ENCODE measurements at regions not wholly inside any gene's neighbourhood (a gene's known extent, or its start where the extent isn't known, plus 50 kb on each side); places are given as distances from the start of the nearest gene placed in this dataset.

DNA sequence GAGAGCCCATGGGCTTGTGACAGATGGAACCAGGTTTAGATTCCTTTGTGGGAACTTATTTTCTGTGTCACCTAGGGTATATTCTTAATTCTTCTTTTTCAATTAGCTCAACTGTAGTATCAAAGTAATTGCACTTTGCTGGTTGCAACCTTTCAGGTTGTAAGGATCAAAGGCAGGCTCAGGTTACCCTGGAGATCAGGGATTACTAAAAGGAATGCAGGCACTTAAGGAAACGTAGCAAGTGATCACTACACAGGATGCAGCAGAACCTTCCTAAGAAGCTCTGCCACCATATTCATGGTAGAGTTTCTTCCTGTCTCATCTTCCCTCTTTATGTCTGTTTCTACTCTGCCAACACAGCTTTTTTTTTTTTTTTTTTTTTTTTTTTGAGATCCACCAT is 133.2 kb upstream of the JAG1 start:
- DNase-seq = no peak

DNA sequence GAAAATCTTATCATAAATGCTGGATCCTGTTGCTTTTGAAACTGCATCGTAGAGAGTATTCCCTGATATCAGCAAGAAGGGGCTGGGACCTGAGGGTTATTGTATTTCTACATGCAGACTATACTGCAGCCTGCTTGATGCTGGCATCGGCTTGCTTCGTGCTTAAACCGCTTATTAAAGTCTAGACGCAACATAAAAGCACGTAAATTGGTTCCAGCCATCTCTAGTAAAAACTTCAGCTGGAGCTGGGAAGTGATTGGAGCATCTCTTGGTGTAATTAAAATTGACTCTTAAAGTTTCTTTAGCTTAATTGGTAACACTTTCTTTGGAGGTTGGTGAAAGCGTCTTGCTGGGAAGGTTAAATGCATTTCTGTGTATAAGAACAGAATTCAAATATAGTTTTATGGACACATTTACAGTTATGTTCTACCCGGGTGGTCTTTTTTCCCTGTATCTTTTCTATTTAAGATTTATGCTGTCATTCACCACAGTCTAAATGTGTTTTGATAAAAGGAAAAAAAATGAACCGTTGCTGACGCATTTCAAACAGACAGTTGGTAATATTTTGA is 139.0 kb upstream of the JAG1 start:
- DNase-seq = no peak

DNA sequence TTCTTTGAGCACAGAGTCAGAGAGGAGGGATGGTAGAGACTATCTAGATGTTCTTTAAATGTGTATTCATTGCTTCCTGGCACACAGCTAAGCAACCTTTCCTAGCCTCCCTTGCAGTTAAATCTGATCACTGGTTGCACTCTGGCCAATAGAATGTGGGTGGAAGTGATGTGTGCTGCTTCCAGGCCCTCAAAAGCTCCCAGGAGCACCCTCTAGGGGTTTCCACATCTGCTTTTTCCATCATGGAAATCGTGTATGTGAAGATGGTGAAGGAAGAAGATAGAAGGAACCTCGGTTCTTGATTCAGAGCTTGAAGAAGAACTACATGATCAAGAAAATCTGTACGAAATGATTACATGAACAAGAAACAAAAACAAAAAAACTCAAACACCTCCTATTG is 149.8 kb upstream of the JAG1 start:
- no peak for DNase-seq

DNA sequence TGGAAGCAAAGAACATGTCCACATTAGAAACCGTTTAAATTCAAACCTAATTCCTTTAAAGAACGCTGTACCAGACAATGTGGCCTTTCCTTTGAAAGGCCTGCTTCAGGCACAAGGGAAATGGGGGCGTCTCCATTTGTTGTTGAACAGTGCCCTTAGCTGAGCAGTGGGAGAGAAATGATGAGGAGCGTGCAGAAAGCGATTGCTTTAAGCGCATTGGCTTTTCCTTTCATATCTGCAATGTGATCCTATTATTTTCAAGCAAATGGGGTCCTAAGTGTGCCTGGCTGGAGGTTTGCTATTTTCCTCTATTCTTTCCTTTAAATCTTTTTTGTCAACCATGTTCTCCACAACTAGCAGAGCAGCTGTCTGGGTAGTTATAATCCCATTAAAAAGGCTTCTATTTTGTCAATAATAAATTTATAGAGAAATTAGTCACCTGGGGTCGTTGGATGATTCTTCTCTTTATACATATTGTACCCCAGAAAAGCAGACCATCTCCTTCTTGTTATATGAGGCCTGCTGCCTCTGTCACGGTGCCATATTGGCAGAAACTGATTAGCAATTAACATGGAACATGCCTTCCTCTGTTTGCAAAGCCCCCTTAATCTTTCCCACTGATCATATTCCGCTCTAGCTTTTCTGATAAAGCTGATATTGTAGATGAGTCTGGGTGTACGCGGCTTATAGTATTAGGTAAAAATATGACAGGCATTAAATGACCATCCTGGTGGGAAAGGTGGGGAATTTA is 151.1 kb upstream of the JAG1 start:
- no peak for DNase-seq

DNA sequence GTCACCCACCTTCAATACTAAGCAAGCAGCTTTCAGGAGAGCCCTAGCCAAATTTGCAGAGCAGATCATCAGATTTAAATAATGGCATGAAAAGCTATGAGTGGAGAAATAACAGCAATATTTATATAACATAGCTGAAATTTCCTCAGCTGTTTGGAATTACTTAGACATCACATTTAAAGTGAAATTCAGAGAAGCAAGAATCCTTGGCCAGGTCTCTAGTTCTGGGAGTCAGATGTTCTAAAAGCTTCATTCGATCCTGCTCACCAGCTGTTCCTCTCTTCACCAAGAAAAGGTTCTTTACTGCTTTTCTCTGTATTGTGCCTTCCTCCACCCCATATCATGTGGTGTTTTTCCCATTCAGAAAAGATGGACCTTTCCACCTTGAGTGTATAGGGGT is 152.3 kb upstream of the JAG1 start:
- no peak for DNase-seq

DNA sequence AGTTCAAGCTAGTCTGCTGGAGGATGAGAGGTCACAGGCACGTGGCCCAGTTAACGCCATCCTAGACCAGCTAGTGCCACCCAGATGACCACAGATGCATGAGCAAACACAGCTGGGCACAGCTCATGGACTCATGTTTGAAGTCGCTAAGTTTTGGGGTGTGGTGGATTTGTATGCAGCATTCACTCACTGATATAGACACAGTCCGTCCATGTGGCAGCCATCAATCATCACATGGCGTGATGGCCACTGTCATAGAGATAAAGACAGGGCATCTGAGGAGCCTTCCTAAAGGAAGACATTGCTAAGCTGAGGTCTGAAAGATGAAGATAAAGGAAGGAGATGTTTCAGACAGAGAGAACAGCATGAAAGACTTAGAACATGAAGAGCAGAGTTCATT is 154.4 kb upstream of the JAG1 start:
- no peak for DNase-seq

DNA sequence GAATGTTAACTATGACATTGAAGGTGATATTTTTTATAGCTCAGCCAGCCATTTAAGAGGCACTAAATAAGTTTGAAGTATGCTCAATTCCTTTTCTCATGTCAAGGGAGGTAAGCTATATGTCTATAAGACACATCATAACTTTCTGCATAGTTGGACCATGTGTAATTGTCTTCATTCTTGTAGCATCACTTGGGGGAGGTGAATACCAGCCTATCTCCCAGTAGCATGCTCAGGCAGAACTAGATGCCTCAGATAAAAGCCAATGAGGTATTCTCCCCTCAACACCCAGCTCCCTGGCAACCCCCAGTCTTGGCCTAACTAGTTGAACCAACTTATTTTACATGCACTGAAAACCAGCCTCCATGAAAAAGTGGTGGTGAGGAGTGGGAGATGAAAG is 158.3 kb upstream of the JAG1 start:
- DNase-seq = no peak

DNA sequence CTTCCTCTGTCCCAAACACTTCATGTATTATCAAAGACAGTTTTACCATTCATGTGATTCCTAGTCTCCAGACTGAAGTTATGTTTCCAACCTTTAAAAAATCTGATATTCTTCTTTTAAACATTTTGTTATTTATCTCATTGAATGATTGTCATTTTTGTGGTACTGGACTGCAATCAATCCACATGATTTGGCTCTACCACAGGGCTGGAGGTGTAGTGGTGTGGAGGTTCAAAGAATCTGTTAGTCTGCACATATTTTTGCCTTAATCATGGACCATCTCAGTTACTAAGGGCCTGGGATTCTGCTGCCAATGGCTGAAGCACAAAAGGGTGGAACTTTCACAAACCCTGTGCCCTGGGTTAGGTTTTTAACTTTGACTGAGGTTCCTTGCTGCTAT is 164.1 kb upstream of the JAG1 start:
- DNase-seq = no peak

DNA sequence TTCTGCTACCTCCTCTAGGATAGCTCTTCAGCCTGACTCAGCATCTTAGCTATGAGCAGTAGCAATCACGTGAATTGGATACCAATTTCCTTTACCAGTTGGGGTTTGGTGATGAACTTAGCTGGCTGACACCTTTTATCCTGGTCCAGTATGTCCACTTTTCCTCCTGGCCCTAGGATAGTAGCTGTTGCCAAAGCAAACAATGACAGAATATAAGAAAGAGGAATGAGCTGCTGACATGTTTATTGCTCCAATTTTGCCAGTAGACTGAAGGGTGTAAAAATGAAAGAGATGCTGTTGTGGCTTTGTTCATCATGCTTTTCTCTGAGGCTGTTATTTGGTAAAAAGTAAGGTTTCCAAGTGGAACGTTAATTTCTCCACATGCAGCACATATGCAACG is 168.3 kb upstream of the JAG1 start:
- no peak for DNase-seq

DNA sequence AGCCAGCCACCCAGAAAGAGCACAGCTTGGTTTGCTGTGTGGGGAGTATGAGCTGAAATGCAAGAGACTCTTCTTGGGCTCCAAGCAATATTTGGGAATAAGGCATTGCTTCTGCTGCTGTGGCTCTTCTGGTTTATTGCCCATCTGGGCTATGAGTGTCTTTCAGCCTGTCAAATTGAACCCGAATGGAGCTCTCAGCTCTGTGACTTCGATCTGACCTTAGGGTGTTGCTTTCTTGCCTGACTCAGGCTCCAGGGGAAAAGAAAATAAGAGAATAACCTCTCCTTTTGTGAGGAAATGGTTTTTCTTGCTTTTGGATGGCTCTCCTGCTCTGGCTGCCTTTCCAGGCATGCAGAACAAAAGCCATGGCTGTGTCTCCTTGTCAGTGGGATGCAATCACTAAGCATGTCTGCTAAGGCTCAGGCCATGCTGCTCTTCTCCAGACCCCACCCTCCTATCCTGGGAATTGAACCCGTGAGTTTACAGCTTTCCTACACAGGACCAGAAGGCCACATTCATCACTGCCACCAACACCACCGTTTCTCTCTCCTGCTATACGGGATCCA is 169.4 kb upstream of the JAG1 start:
- no peak for DNase-seq

DNA sequence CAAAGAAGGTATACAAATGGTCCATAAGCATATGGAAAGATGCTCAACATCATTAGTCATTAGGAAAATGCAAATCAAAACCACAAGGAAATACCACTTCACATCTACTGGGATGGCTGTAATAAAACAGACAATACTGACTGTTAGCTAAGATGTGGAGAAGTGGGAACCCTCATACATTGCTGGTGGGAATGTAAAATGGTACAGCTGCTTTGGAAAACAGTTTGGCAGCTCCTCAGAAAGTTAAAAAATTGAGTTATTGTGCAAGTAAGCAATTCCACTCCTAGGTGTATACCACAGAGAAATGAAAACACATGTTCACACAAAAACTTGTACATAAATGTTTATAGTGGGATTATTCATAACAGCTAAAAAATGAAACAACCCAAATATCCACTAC is 173.0 kb upstream of the JAG1 start:
- DNase-seq = no peak

DNA sequence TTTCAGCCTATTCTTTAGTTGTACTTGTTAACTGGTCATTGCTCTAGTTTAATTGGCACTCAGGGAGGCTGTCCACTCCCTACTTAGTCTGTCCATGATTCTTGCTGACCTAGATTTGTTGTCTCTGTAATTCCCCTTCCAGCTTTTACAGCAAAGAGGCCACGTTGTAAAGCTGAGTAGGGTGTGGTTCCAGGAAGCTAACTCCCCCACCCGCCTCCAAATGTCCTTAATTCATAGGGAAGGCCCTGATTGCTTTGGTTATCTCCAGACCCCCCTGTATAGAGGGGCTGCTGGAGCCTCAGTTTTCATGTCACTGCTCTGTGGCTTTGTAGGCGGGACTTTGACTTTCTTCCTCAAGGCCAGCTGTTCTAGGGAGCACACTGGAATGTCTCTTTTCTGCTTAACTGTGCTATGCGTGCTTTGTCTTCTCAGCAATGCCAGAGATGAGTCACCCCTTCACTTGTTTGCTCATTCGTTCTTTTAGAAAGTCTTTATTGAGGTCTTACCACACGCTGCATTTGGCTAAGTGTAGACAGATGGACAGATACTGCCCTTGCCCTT is 175.1 kb upstream of the JAG1 start:
- no peak for DNase-seq

DNA sequence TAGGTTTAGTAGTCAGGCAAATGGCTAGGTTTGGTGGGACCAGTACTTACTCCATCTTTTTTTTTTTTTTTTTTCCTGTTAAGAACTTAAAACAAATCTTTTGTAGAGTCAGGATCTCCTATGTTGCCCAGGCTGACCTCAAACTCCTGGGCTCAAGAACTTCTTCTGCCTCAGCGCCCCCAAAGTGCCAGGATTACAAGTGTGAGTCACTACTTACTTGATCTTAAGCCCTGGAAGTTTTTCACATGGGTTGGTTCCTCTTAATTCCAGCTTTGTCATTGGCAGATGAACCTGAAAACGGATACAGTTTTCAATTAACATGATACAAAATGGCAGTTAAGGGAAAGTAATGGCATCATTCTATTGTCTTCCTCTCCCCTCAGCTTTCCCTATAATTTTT is 179.4 kb upstream of the JAG1 start:
- no peak for DNase-seq

DNA sequence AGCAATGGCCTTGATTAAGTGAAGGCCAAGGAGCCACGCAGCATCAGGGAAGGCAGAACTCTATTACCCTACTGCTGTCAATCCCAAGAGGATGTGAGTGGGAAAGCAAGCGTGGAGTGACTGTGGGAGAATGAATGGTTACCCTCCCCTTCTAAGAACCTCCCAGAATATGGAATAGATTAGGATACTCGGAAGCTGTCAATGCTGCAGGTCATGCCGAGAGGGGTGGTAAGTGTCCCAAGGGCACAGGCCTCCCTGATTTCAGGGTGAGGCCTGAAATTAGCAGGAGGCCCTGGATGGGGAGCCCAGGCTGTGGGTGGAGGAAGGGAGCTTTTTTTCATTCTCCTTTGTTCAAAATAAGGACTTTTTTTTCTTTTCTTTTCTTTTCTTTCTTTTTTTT is 179.9 kb upstream of the JAG1 start:
- DNase-seq = no peak

DNA sequence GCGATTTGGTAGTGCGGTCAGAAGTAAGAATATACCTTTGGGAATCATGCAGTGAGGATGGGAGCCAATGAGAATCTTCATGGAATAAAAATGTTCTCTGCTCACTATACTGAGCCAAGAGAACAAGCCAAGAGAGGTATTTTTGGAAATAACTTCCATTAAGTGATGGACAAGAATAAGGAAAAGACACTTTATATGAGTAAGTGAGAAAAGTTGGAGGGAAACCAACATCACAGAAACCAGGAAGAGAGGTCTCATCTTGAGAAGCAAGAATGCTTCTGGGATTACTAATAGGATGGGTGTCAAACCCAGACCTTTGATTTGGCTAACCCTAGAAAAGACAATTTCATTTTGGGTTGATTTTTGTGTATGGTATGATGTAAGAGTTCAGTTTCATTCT is 181.2 kb upstream of the JAG1 start:
- DNase-seq = no peak

DNA sequence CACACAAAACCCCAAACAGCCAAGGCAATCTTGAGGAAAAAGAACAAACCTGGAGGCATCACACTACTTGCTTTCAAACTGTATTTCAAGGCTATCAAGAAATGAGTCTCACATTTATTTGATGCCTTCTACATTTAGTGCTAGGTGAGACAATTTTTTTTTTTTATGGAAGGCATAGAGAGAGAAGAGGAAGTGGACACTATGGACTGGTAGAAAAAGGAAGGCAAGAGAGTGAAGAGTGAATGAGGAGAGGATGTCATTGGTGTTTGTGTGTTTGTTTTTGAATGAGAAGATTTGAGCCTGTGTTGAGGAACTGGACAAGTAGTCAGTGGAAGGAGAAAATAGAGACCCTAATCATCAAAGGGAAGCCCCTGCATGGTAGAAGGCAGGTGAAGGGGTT is 182.0 kb upstream of the JAG1 start:
- DNase-seq = no peak

DNA sequence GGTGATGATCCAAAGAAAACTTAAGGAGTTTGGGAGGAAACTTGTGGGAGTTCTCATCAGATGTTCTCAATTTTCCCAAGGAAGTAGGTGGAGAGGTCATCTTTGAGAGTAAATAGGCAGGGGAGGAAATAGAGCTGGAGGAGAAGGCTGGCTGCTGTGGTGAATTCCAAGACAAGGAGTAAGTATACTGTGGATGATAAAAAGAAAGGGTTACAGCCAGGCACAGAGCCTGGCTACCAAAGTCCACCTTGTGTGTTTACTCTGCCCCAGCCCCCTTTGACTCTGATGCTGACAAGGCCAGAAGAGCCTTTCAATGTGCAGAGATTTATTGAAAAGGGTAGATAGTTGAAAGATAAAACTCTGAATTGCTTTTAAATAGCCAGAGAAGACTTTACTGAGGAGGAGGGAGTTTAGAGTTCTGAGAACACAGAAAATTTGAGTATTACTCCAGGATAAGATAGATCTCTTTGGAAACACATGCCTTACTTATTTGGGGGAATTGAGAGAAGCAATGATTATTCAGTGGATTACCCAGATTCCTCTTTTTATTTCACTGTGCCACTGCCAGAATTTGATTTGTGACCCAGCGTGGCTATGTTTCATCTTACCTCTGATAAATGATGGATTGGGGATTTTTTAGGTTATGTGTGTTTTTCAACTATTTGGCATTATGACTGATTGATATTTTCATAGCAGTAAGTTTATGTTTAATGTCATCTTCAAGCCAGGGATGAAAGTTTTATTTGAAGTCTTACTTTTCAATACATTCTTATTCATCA is 182.6 kb upstream of the JAG1 start:
- no peak for DNase-seq

DNA sequence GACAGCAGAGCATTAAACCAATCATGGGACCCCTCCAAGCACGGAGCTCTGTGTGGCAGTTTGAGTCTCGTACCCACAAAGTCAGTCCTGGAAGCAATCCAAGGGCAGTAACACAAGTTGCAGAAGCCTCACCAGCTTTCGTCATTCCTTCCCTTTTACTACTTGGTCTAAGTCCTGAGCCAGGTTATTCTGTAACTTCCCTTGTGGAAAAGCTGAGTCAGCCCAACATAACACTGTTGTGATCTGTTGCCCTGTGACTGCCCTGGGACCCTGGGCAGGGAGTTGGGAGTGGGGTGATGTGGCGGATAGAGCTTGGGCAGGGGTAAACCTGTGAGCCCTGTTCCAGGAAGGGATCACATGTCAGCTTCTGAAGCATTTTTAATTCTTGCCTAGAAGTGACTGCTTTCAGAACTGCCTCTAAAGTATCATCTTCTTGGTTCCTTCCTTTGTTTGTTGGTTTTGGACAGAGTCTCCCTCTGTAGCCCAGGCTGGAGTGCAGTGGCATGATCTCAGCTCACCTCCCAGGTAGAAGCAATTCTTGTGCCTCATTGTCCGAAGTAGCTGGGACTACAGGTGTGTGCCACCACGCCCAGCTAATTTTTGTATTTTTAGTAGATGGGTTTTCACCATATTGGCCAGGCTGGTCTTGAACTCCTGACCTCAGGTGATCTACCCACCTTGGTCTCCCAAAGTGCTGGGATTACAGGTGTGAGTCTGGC is 183.7 kb upstream of the JAG1 start:
- no peak for DNase-seq

DNA sequence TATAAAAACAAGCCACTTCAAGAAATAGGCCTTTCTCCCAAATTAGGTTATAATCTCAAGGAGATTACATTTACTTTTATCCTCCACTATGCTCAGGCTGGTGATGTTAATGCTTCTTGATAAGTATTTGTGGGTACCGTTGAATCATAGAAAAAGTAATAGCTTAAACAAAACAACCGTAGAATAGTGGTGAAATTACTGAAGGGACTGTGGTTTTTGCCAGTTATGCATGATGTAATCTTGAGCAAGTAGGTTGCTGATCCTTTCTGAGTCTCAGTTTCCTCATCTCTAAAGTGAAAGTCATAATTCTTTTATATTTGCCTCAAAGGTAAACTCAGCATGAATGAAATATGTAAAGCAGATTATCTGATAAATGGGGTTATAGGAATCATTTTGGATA is 187.3 kb upstream of the JAG1 start:
- DNase-seq = no peak

DNA sequence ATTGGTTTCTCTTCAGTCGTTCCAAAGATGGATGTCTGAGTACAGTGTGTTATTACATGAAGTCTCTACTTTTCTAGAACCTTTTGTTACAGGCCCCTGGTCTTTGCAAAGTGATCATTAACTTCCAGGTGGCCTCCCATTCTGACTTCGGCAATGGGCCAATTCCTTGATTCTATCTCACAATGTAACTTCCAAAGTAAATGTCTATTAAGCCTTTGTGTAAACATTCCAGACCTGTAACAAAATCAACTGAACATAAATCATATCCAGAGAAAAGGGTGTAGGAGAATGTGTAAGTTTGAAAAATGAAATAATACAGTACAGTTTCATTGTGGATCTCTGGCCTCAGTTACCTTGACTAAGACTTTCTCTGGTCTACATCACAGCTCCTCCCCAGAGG is 187.8 kb upstream of the JAG1 start:
- DNase-seq = no peak

DNA sequence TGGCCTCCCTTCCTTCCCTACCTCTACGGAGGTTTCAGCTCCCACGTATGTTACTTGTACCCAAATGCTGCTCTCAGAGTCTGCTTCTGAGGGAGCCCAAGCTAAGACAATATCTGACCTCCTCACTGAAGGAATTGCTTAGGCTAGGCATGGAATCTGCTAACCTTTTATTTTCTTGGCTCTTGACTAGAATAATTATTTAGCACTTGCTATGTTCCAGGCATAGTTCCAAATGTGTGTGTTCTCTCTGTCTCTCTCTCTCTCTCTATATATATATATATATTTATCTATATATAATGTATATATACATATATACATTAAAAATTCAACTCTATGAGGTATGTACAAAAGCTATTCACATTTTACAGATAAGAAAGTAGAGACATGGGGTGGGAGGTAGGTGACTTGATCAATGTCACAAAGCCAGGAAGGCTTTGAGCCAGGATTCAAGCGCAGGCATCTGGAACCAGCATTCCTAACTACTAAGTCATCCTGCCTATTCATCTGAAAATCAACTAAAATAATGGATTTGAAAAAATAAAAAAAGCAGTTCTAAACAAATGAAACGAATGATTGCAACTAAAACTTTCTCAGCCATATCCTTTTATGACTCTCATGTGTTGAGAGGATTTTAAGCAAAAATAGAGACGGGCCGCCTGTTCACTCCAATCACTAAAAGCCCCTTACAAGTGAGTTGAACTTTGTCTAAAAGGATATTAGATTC is 189.7 kb upstream of the JAG1 start:
- no peak for DNase-seq

DNA sequence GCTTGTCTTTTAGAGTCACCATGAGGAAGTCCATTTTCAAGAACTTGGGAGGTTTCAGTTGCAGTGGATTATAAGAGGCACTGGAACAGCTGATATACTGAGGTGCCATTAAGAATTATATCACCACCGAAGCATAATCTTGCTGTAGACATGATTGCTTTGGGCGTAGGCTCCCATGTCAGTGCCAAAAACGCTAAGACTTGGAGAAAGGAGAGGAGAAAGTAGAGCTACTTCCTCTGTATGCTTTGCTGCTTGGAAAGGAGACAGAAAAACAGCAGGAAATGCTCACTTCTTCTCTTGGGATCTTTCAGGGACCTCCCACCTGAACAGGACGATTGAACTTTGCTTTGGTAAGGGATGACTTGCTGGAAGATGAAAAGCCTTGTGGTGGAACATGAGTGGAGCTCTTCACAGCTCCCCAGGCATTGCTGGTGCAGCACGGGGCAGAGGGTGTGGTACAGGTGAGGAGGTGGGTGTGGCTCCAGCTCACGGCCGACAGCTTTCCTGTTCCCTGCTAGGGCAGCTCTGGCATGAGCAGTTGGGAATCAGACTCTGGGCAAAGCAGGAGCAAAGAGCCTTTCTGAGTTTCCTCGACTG is 190.4 kb upstream of the JAG1 start:
- no peak for DNase-seq
